HEK293 (cell line): ENCODE measurements at regions not wholly inside any gene's neighbourhood (a gene's known extent, or its start where the extent isn't known, plus 50 kb on each side); places are given as distances from the start of the nearest gene placed in this dataset.

ENCODE experiments used
- CTCF ChIA-PET: fragments of 350-600 bp; formaldehyde crosslinking; extraction: SDS; loops from one replicate; lab custom pipeline; 2021; ENCODE audit warnings: antibody characterized with exemption; lab: Yijun Ruan, JAX
- POLR2A ChIA-PET: fragments of 300-600 bp; formaldehyde crosslinking; extraction: SDS; loops from one replicate; lab custom pipeline; 2020; ENCODE audit warnings: antibody characterized with exemption, inconsistent platforms; lab: Yijun Ruan, JAX
- H3K27ac ChIP-seq: fragments of 200-500 bp; sonication (Bioruptor generic); 2 replicates; pipeline ENCODE4 v1.5.1; 2014; ENCODE audit warnings: low read depth, low read length, control low read depth, inconsistent platforms; ENCODE audit errors: extremely low read depth
- H3K36me3 ChIP-seq, 2 experiments: fragments of 200-500 bp in 1 of 2; sonication (Bioruptor generic) in 1 of 2; 1 replicate in 1 of 2; 2 replicates in 1 of 2; pipeline ENCODE4 v1.5.1; 2014 to 2017; ENCODE audit warnings: inconsistent platforms in 2 of 2, low read length in 2 of 2; ENCODE audit not compliant: control insufficient read depth in 2 of 2, insufficient read depth in 1 of 2
- H3K4me1 ChIP-seq: fragments of 200-500 bp; sonication (Bioruptor generic); 2 replicates; pipeline ENCODE4 v1.5.1; 2014; ENCODE audit warnings: mild to moderate bottlenecking, low read length, inconsistent platforms; ENCODE audit not compliant: control insufficient read depth, insufficient read depth
- H3K4me3 ChIP-seq: 2 replicates; pipeline ENCODE4 v1.5.1; 2011; ENCODE audit warnings: low read depth, mild to moderate bottlenecking, control low read depth, low read length, moderate library complexity
- H3K9me3 ChIP-seq: fragments of 200-500 bp; sonication (Bioruptor generic); 2 replicates; pipeline ENCODE4 v1.5.1; 2014; ENCODE audit warnings: low read depth, low read length, inconsistent platforms; ENCODE audit not compliant: control insufficient read depth, insufficient read depth
- GFI1B ChIP-seq: fragments of 450-650 bp; formaldehyde crosslinking; IDR thresholded peaks from 2 replicates; pipeline ENCODE4 v1.5.1; 2016; ENCODE audit warnings: missing biosample characterization, missing genetic modification characterization
- HOXA7 ChIP-seq: sonication (generic); formaldehyde crosslinking; IDR thresholded peaks from 2 replicates; pipeline ENCODE4 v1.8.1; 2022; ENCODE audit warnings: missing genetic modification reagents, borderline replicate concordance
- KLF16 ChIP-seq: fragments of 450-650 bp; formaldehyde crosslinking; IDR thresholded peaks from 2 replicates; pipeline ENCODE4 v1.5.1; 2017; ENCODE audit warnings: missing biosample characterization, missing genetic modification characterization
- KLF9 ChIP-seq: fragments of 450-650 bp; formaldehyde crosslinking; IDR thresholded peaks from 2 replicates; pipeline ENCODE4 v1.5.1; 2016; ENCODE audit warnings: missing biosample characterization, missing genetic modification characterization, low read depth
- MEIS1 ChIP-seq: sonication (generic); formaldehyde crosslinking; IDR thresholded peaks from 2 replicates; pipeline ENCODE4 v1.8.1; 2022; ENCODE audit warnings: missing genetic modification reagents, mild to moderate bottlenecking, borderline replicate concordance
- OSR2 ChIP-seq: fragments of 450-650 bp; formaldehyde crosslinking; IDR thresholded peaks from 2 replicates; pipeline ENCODE4 v1.5.1; 2016; ENCODE audit warnings: missing biosample characterization, missing genetic modification characterization
- SP2 ChIP-seq: fragments of 450-650 bp; formaldehyde crosslinking; IDR thresholded peaks from 2 replicates; pipeline ENCODE4 v1.5.1; 2016; ENCODE audit warnings: missing biosample characterization, missing genetic modification characterization
- YY1 ChIP-seq: fragments of 450-650 bp; formaldehyde crosslinking; IDR thresholded peaks from 2 replicates; pipeline ENCODE4 v1.5.1; 2018; ENCODE audit warnings: missing biosample characterization, missing genetic modification characterization
- ZFP3 ChIP-seq: fragments of 450-650 bp; formaldehyde crosslinking; IDR thresholded peaks from 2 replicates; pipeline ENCODE4 v1.5.1; 2016; ENCODE audit warnings: low read depth, missing biosample characterization, missing genetic modification characterization
- ZFP69B ChIP-seq: fragments of 450-650 bp; formaldehyde crosslinking; IDR thresholded peaks from 2 replicates; pipeline ENCODE4 v1.5.1; 2016; ENCODE audit warnings: missing biosample characterization, missing genetic modification characterization
- ZNF184 ChIP-seq: fragments of 450-650 bp; IDR thresholded peaks from 2 replicates; pipeline ENCODE4 v1.5.1; 2018; ENCODE audit warnings: missing biosample characterization, mild to moderate bottlenecking, missing genetic modification characterization
- ZNF266 ChIP-seq: fragments of 450-650 bp; formaldehyde crosslinking; IDR thresholded peaks from 2 replicates; pipeline ENCODE4 v1.5.1; 2016; ENCODE audit warnings: missing biosample characterization, missing genetic modification characterization, low read depth
- ZNF302 ChIP-seq: fragments of 450-650 bp; formaldehyde crosslinking; IDR thresholded peaks from 2 replicates; pipeline ENCODE4 v1.5.1; 2016; ENCODE audit warnings: missing biosample characterization, missing genetic modification characterization, low read depth
- ZNF433 ChIP-seq: fragments of 450-650 bp; formaldehyde crosslinking; IDR thresholded peaks from 2 replicates; pipeline ENCODE4 v1.5.1; 2016; ENCODE audit warnings: missing biosample characterization, missing genetic modification characterization, low read depth
- ZNF529 ChIP-seq: fragments of 450-650 bp; formaldehyde crosslinking; IDR thresholded peaks from 2 replicates; pipeline ENCODE4 v1.5.1; 2017; ENCODE audit warnings: missing genetic modification characterization, missing biosample characterization; ENCODE audit not compliant: insufficient replicate concordance
- ZNF571 ChIP-seq: fragments of 450-650 bp; formaldehyde crosslinking; IDR thresholded peaks from 2 replicates; pipeline ENCODE4 v1.5.0; 2017; ENCODE audit warnings: missing biosample characterization, missing genetic modification characterization
- ZNF600 ChIP-seq: fragments of 450-650 bp; formaldehyde crosslinking; IDR thresholded peaks from 2 replicates; pipeline ENCODE4 v1.5.1; 2016; ENCODE audit warnings: missing biosample characterization, missing genetic modification characterization
- ZNF629 ChIP-seq: fragments of 450-650 bp; formaldehyde crosslinking; IDR thresholded peaks from 2 replicates; pipeline ENCODE4 v1.5.1; 2017; ENCODE audit warnings: missing biosample characterization, missing genetic modification characterization
- ZNF747 ChIP-seq: fragments of 450-650 bp; formaldehyde crosslinking; IDR thresholded peaks from 2 replicates; pipeline ENCODE4 v1.5.1; 2016; ENCODE audit warnings: missing biosample characterization, missing genetic modification characterization
- ZNF785 ChIP-seq: fragments of 450-650 bp; formaldehyde crosslinking; IDR thresholded peaks from 2 replicates; pipeline ENCODE4 v1.5.1; 2016; ENCODE audit warnings: missing biosample characterization, missing genetic modification characterization
- ZSCAN16 ChIP-seq: fragments of 450-650 bp; formaldehyde crosslinking; IDR thresholded peaks from 2 replicates; pipeline ENCODE4 v1.5.1; 2016; ENCODE audit warnings: missing biosample characterization, missing genetic modification characterization
- TF ChIP-seq, protein P1 (sequence below): fragments of 450-650 bp; formaldehyde crosslinking; IDR thresholded peaks from 2 replicates; pipeline ENCODE4 v1.5.1; 2016; ENCODE audit warnings: missing biosample characterization, missing genetic modification characterization
- TF ChIP-seq, protein P2 (sequence below): fragments of 450-650 bp; formaldehyde crosslinking; IDR thresholded peaks from 2 replicates; pipeline ENCODE4 v1.5.1; 2016; ENCODE audit warnings: missing biosample characterization, missing genetic modification characterization
- TF ChIP-seq, protein P3 (sequence below): fragments of 450-650 bp; formaldehyde crosslinking; IDR thresholded peaks from 2 replicates; pipeline ENCODE4 v1.5.1; 2016; ENCODE audit warnings: missing biosample characterization, missing genetic modification characterization
- TF ChIP-seq, protein P4 (sequence below): fragments of 450-650 bp; formaldehyde crosslinking; optimal IDR thresholded peaks from 2 replicates; pipeline ENCODE3; 2016; ENCODE audit warnings: missing biosample characterization, mild to moderate bottlenecking, missing genetic modification characterization

DNA sequence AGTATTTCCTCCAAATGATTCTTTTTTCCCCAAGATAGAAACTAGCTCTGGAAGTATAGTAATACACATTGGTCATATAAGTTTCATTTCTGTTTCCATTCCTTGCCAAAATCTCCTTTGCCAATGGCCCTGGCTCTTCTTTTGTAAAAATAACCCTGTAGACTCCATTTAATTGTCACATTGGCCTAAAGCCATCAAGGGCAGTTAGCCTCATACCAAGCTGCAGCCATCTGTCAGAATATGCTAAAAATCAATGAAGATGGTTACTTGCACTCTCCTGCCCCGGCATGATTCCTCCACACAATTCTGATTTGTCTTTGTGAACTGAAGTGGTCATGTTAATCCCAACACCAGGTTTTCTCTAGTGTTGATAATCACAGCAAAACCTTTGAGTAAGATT lies 380.5 kb downstream of the SH2D1A start:
- no peak overlapping the region for H3K4me3 ChIP-seq
- no peaks in the 10 kb centered on the region for H3K9me3 ChIP-seq
- no peaks in the 10 kb centered on the region for H3K36me3 ChIP-seq
- ChIA-PET POLR2A (no interaction called here), CTCF (interaction anchor here (1.0 kb wide), 1 partner anchor 16 kb away, joined by 4 read pairs; no protein-coding TSS in a partner anchor)
- H3K27ac ChIP-seq: no peak overlapping the region
- TF ChIP-seq ZNF571 (tag by site-specific recombination): no peak
- no peaks in the 10 kb centered on the region for H3K4me1 ChIP-seq

DNA sequence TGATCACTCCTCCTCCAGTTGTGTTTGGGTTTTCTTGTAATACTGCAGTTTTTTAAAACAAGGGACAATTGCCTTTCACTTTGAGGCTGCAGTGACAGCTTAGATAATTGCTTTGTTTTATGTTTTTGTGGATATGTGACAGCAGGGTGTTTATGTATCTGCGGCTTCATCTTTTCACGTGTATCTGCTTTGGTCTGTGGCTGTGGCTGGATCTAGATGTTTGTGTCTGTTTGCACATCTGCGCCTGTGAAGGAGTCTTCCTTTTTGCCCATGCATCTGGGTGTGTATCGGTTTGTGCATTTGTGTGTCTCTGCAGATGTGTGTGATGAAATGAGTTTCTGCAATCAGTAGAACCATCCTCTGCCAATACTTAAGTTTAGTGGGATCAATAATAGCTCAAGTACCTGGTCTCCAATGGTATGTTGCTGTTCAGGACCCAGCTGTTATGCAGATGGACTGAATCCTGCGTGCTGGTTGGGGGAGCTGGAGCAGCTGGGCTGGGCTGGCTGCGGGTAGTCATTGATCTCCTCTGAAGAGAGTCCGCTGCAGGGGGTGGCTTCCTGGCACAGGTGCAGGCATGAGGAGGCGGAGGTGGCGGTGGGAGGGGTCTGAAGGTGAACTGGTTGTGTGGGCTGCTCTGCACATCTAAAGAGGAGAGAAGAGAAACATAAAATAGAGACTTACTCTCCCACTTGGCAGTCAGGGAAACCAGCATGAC lies 390.3 kb downstream of the SH2D1A start:
- no peak overlapping the region for H3K27ac ChIP-seq
- TF ChIP-seq ZFP3 (tag by site-specific recombination) (no peak), SP2 (no peak), YY1 (tag by site-specific recombination) (no peak), ZSCAN16 (tag by site-specific recombination) (no peak), ZNF529 (tag by site-specific recombination) (no peak), HOXA7 (CRISPR knock-in tag) (no peak)
- TF ChIP-seq, protein P1, sequence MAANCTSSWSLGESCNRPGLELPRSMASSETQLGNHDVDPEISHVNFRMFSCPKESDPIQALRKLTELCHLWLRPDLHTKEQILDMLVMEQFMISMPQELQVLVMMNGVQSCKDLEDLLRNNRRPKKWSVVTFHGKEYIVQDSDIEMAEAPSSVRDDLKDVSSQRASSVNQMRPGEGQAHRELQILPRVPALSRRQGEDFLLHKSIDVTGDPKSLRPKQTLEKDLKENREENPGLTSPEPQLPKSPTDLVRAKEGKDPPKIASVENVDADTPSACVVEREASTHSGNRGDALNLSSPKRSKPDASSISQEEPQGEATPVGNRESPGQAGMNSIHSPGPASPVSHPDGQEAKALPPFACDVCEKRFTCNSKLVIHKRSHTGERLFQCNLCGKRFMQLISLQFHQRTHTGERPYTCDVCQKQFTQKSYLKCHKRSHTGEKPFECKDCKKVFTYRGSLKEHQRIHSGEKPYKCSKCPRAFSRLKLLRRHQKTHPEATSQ: no peak
- TF ChIP-seq, protein P2, sequence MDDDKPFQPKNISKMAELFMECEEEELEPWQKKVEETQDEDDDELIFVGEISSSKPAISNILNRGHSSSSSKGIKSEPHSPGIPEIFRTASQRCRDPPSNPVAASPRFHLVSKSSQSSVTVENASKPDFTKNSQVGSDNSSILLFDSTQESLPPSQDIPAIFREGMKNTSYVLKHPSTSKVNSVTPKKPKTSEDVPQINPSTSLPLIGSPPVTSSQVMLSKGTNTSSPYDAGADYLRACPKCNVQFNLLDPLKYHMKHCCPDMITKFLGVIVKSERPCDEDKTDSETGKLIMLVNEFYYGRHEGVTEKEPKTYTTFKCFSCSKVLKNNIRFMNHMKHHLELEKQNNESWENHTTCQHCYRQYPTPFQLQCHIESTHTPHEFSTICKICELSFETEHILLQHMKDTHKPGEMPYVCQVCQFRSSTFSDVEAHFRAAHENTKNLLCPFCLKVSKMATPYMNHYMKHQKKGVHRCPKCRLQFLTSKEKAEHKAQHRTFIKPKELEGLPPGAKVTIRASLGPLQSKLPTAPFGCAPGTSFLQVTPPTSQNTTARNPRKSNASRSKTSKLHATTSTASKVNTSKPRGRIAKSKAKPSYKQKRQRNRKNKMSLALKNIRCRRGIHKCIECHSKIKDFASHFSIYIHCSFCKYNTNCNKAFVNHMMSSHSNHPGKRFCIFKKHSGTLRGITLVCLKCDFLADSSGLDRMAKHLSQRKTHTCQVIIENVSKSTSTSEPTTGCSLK (tag by site-specific recombination): no peak
- TF ChIP-seq, protein P3, sequence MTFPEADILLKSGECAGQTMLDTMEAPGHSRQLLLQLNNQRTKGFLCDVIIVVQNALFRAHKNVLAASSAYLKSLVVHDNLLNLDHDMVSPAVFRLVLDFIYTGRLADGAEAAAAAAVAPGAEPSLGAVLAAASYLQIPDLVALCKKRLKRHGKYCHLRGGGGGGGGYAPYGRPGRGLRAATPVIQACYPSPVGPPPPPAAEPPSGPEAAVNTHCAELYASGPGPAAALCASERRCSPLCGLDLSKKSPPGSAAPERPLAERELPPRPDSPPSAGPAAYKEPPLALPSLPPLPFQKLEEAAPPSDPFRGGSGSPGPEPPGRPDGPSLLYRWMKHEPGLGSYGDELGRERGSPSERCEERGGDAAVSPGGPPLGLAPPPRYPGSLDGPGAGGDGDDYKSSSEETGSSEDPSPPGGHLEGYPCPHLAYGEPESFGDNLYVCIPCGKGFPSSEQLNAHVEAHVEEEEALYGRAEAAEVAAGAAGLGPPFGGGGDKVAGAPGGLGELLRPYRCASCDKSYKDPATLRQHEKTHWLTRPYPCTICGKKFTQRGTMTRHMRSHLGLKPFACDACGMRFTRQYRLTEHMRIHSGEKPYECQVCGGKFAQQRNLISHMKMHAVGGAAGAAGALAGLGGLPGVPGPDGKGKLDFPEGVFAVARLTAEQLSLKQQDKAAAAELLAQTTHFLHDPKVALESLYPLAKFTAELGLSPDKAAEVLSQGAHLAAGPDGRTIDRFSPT: no peak
- CTCF ChIA-PET: interaction anchor here (0.7 kb wide), 1 partner anchor 414 kb away, joined by 5 read pairs; no protein-coding TSS in a partner anchor
- no peak overlapping the region for H3K4me3 ChIP-seq
- no peaks in the 10 kb centered on the region for H3K9me3 ChIP-seq
- POLR2A ChIA-PET: no interaction called here
- no peaks in the 10 kb centered on the region for H3K36me3 ChIP-seq
- no peaks in the 10 kb centered on the region for H3K4me1 ChIP-seq

DNA sequence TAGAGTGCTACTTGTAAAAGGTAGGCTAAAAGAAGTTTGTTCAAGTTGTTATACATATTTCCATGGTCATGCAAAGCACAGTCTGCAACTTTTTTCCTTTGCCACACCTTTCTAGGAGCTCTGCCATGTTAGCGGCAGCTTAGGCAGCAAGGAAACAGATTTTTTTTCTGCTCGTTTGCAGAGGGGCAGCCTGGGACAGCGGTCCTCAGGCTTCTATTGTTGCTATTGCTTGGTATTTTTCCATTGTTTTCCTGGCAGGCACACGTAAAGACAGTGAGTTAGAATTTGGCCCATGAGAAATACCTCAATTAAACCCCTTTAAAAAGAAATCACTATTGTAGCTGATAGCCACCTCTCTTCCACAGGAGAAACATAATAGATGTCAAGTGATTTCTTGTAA lies 391.4 kb downstream of the SH2D1A start:
- Histone ChIP-seq H3K4me1 (no peaks in the 10 kb centered on the region), H3K4me3 (no peak overlapping the region), H3K9me3 (no peaks in the 10 kb centered on the region), H3K36me3 (no peaks in the 10 kb centered on the region), H3K27ac (no peak overlapping the region)
- TF ChIP-seq ZNF747 (tag by site-specific recombination) (no peak), MEIS1 (no peak), ZFP69B (tag by site-specific recombination) (no peak), ZNF629 (tag by site-specific recombination) (no peak), KLF9 (tag by site-specific recombination) (no peak), ZNF302 (tag by site-specific recombination) (no peak), ZNF785 (tag by site-specific recombination) (no peak), OSR2 (tag by site-specific recombination) (no peak), ZNF184 (no peak), ZNF600 (tag by site-specific recombination) (no peak), GFI1B (no peak), ZNF433 (tag by site-specific recombination) (no peak), ZNF266 (tag by site-specific recombination) (no peak), KLF16 (tag by site-specific recombination) (no peak)
- TF ChIP-seq, protein P4, sequence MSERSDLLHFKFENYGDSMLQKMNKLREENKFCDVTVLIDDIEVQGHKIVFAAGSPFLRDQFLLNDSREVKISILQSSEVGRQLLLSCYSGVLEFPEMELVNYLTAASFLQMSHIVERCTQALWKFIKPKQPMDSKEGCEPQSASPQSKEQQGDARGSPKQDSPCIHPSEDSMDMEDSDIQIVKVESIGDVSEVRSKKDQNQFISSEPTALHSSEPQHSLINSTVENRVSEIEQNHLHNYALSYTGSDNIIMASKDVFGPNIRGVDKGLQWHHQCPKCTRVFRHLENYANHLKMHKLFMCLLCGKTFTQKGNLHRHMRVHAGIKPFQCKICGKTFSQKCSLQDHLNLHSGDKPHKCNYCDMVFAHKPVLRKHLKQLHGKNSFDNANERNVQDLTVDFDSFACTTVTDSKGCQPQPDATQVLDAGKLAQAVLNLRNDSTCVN: no peak
- ChIA-PET POLR2A (no interaction called here), CTCF (interaction anchor here (0.8 kb wide), 1 partner anchor 223 kb away, joined by 3 read pairs; no protein-coding TSS in a partner anchor)
